ENCODE measurements at regions not wholly inside any gene's neighbourhood (a gene's known extent, or its start where the extent isn't known, plus 50 kb on each side); places are given as distances from the start of the nearest gene placed in this dataset.
"Not testable (repeated sequence)": the region's sequence is repeated elsewhere in the genome, so short reads cannot be mapped to it uniquely, and the experiment has no call there.

DNA sequence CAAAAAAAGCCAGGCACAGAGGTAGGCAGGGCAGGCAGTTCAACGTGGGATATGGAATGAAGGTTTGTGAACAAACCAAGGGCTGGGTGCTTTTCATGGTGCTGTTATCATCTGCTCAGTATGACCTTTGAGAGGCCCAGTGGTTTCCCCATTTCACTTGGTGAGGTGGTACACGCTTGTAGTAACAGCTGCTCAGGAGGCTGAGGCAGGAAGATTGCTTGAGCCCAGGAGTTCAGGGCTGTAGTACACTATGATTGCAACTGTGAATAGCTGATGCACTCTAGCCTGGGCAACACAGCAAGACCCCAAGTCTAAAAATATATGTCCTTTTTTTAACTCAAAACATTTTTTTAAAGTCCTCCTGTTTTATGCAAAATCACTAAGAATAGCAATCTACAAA, 174.8 kb downstream of the ENC1 start:
- DNase-seq (ENCODE audit: insufficient read length, low spot score) (no peak), FAIRE-seq (no peak)

DNA sequence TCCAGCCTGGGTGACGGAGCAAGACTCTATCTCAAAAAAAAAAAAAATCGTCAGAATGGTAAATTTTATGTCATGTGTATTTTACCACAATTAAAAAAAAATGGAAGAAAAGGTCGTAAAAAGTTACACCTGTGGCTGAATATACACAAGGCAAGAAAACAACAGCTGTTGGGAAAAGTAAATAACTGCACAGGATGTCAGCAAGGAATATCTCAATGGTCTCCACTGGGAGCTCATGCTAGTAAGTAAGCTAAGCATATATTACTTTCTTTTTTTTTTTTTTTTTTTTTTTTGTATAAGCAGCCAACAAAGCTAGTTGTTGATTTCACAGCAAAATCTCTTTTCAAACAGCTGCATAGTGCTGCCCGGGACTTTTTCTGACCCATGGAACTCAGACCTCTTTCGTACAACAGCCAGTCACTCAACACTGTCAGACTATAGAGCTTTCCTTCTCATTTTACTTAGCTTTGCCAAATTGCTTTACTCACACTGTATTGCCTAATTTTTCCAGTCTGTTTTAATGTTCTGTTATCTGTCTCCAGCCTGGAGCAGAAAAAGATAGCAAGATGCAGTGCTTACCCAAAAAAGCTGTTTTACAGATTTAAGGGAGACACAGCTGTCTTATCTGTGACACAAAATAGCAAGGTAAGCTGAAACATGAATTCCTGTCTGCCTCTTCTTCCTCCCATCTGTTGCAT, 175.9 kb downstream of the ENC1 start:
- FAIRE-seq = no peak
- no peak for DNase-seq (ENCODE audit: insufficient read length, low spot score)

DNA sequence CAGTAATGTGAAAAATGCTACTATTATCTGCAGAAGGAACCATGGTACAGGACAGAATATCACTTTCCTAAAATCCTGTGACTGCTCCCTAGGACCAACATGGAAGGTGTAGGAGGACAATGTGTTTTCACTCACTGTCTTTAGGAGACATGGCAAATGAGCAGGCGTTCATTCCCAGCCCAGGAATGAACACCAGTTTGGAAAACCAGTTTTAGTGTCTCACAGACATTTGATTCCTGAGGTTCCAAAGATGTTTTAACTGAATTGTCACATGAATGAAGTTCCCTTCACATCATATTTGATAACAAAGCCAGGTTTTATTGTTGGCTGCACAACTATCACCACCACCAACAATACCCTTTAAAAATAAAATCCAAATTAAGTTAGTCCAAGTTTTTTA, 178.2 kb downstream of the ENC1 start:
- DNase-seq (ENCODE audit: insufficient read length, low spot score) = no peak

DNA sequence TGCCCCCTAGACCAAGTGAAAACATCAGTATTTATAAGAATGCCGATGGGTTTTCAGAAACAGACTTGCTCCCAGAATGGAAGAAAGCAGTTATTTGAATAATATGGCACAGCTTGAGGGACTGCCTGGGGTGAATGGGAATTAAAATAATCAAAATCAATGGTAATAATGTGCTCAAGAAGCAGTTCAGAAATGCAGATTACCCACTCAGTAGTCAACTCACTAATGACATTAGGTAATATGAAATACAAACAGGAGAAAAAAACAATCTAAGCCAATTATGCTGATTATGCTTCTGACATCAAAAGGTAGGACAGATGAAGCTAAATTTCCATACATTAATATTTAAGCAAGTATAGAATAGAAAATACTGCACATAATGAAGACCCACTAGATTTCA, 179.3 kb downstream of the ENC1 start:
- no peak for DNase-seq (ENCODE audit: insufficient read length, low spot score)
- no peak for FAIRE-seq

More for the DNA sequence above, 178.2 kb downstream of the ENC1 start:
- no peak for FAIRE-seq

DNA sequence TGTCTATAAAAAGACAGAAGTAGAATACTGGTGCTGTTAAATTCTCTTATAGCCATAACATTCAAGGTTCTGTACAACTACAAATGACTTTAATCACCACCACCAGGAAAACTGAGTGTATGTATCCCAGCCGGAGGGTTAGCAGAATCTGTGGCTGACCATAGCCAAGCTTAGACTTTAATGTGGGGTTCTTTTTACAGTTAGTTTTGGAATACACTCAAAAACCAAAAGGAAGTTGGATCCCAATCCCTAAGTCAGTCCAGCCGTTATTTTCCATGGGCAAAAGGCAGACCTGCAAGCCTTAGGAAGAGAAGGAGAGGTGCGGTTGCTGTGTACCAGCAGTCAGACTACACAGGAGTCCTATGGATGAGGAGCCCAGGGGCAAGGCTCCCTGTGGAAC, 179.8 kb downstream of the ENC1 start:
- no peak for FAIRE-seq
- no peak for DNase-seq (ENCODE audit: insufficient read length, low spot score)

DNA sequence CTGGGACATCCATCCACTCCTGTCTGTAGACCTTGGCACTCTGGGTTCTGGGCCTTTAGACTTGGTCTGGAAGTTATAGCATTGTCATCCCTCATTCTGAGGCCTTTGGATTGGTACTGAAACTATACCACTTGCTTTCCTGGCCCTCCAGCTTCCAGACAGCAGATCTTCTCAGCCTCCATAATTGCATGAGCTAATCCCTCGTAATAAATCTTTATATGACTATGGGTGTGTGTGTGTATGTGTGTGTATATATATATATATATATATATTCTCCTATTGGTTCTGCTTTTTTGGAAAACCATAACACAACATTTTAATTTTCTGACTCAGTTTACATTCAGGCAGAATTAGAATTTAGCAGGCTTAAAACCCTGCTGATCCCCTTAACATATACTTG, 180.5 kb downstream of the ENC1 start:
- FAIRE-seq (no peak), DNase-seq (ENCODE audit: insufficient read length, low spot score) (no peak)

DNA sequence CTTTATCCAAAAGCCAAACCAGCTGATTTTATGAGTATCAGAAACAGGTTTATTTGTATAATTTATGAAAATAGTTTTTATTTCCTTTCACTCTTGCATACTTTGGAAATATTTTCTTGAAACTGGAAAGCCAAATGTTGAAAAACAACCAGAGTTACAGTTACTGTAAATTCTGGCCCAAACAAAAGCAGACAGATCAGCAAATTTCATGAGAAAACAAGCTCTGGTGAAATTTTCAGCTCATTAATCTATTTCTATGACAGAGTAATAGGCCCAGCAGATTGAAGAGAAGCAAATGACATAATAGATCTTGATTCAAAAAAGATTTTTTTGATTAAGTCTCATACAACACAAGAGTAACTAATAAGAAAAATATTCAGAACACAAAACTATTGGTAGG, 182.7 kb downstream of the ENC1 start:
- DNase-seq (ENCODE audit: insufficient read length, low spot score) (no peak), FAIRE-seq (no peak)

DNA sequence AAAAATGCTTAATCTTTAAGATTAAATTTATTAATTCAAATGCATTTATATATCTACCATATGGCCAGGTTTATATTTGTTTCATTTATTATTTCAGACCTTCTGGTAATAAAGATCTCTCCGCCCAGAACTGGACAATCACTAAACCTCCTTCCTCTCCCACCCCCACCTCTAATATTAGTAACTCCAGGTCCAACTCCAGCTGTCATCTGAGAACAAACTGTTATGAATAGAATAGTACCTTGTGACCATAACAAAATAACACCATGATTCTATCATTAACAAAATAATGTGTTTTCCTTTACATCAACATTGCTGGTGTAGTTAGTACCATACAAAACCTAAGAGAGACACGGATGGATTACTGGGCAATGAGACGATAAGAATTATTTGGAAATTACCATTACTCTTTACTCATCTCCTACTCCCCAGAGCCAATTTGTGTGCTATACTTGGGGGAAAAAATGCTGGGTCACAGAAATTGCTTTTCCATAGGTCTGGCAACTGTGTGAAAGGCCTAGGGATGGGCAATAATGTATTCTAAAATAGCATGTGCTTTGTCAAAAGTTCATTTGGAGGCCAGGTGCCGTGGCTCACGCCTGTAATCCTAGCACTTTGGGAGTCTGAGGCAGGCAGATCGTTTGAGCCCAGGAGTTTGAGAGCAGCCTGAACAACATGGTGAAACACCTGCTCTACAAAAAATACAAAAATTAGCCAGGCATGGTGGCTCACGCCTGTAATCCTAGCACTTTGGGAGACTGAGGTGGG, 186.1 kb downstream of the ENC1 start:
- no peak for FAIRE-seq
- no peak for DNase-seq (ENCODE audit: insufficient read length, low spot score)

DNA sequence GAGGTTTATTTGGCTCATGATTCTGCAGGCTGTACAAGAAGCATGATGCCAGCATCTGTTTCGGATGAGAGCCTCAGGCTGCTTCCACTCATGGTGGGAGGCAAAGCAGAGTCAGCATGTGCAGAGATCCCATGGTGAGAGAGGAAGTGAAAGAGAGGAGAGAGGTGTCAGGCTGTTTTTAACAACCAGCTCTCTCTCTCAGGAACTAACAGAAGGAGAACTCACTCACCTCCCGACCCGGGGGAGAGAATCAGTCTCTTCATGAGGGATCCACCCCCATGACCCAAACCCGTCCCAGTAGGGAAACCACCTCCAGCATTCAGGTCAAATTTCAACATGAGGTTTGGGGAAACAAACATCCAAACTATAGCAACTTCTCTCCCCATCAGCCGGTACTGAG, 187.7 kb downstream of the ENC1 start:
- DNase-seq (ENCODE audit: insufficient read length, low spot score) (no peak), FAIRE-seq (no peak)

DNA sequence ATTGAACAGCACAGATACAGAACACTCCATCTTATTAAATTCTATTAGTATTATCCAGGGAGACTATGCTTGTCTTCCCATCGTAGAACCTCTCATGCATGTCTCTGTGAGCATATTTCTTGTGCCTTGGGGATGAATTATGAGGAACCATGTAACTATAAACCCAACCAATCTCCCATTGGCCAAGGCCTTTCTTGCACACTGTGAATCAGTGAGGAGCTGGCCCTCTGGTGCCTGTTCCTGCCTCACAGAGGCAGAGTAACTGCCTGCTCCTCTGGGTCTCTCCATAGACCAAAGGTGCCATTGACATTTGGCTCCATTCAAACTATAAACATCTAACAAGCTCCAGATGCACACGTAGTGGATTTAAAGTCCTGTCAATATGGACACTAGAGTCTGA, 190.4 kb downstream of the ENC1 start:
- no peak for FAIRE-seq
- no peak for DNase-seq (ENCODE audit: insufficient read length, low spot score)

DNA sequence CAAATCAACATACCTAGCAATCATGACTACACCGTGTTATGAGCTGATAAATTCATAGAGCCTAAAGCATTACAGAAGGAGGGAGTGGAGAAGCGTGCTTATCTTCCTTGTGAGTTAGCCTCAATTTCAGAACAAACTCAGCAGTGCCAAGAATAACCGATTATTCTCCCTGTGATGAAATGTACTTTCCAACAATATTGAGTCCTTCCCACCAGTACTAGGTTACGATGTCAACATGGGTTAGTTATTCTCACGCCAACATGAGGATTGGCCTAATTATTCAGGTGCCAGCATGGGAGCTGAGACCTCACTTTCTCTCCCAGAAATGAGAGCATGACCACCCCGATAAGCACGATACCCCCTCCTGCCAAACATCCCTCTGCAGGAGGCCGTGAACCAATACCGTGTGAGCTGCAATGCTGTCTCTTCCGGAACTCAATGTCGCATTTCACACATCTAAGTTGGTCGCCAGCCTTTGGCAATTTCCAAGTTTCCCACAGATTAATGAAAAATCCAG, 193.7 kb downstream of the ENC1 start:
- DNase-seq (ENCODE audit: insufficient read length, low spot score) (no peak), FAIRE-seq (no peak)

DNA sequence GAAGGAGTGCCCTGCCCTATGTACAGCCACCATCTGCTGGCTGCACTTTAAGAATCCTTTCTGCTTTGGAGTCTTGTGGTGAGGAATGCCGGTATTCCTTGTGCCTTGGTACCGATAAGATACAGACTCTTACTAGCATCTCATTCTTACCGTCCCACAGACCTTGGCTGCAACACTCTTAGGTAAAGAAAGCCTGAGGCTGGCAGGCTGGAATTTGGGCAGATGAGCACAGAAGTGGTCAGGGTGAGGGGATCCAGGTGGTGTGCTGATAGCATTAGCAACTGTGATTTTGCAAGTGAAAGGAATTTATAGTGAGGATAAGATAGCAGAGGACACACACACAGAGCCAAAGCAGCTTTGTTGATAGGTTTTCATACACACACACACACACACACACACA, 198.1 kb downstream of the ENC1 start:
- DNase-seq (ENCODE audit: insufficient read length, low spot score) (no peak), FAIRE-seq (no peak)

DNA sequence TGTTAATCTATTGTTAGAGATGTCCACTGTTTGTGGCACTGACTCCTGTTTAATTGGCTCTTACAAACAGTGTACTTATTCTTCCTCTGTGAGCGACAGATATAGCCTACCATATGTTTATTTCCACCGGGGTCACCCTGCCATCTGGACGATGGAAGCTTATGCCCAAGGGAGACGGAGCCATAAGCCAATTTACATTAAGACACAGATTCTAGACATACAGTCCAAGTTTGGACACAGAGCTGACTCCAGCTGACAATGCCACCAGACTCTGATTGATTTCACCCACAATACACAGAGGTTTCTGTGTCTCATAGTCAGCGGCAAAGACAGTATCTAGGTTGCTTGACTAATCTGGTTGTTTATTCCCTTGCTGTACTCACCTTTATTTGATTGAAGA, 198.9 kb downstream of the ENC1 start:
- DNase-seq (ENCODE audit: insufficient read length, low spot score) = no peak
- FAIRE-seq = no peak

DNA sequence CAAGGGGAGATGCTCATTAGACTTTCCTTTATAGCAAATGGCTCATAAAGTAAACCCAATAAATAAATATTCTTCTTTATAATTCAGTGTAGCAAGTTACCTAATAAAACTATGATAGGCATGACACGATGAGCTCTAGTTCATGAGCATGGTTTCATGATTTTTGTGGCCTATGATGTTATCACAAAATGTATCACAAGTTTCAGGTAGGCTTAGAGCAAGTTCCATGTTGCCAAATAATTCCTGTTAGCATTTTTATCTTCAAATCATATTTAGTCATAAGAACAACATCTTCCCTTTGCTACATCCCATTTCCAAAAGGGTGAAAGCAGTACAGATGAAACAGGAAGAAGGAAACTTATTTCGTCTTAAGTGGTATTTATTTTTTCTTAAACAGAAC, 200.2 kb downstream of the ENC1 start:
- DNase-seq (ENCODE audit: insufficient read length, low spot score) (no peak), FAIRE-seq (no peak)

DNA sequence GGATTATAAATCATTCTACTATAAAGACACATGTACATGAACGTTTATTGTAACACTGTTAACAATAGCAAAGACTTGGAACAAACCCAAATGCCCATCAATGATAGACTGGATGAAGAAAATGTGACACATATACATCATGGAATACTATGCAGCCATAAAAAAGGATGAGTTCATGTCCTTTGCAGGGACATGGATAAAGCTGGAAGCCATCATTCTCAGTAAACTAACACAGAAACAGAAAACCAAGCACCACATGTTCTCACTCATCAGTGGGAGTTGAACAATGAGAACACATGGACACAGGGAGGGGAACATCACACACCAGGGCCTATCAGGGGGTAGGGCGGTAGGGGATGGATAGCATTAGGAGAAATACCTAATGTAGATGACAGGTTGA, 202.7 kb downstream of the ENC1 start:
- not testable (repeated sequence) for DNase-seq (ENCODE audit: insufficient read length, low spot score); FAIRE-seq

DNA sequence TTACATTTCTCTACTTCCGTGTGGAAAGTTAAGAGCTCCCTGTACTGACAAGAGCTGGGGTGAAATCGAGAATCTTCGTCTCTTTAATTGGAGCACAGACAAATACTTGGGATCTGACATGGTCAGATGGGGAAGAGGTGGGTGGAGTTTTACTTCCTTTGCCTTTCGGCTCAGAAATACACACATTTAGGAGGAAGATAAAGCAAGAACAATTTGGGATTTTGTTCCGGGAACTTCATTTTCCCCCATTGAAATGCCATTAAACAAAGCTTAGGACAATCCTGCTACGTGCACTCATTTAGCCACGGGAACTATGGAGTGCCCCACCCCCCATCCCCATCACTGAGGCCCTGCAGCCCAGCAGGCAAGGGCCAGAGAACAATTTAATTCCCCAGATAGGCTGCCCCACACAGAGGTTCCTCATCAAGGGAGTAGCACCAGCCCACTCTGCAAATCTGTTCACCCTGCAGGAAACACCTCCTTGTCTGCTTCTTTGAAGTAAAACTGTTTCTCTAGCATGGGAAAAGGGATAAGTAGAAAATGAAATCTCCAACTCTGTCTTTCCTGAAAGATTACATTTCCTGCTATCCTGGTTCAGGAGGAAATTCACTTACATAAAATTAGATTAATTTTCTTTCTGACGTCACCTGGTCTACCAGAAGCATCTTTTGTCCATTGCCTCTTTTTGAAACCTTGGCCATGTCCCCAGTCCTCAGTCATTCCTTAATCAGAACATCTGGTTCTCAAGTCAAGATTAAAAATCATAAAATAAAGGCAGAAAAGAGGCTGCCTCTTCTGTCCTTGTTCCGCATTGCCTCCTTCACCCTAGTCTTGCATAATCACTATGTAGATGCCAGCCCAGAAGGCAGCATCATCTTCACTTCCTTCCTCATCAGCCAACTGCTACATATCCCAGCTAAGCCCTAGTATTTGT, 206.4 kb downstream of the ENC1 start:
- DNase-seq (ENCODE audit: insufficient read length, low spot score) (no peak), FAIRE-seq (no peak)

DNA sequence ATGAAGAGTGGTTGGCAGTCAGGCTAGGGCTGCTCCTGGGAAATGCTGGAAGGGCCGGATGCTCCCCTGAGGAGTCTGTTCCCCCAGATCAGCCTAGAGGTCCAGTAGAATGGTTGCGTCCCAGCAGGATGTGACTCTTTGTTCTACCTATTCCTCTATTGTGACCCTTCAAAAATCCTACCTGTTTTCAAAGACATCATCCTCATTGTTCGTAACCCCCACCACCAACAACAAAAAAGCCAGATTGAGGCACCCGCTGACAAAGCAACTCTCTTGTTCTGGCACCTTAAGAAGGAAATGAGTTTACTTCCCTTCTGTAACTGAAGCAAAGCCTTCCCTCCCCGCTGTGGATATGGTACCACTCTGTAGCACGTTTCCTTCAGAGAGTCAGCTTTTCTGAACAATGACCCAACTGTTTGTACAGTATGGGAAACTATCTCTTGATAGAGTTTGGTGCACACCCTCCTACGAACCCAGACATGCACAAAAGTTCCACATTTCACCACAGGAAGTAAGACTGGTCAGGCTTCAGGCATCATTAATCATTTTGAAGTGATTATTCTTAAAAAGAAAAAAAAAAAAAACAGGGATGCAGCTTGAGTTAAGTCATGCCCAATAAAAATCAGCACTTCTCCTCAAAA, 207.2 kb downstream of the ENC1 start:
- DNase-seq (ENCODE audit: insufficient read length, low spot score) (peak; percentile 5), FAIRE-seq (peak; percentile 39)

DNA sequence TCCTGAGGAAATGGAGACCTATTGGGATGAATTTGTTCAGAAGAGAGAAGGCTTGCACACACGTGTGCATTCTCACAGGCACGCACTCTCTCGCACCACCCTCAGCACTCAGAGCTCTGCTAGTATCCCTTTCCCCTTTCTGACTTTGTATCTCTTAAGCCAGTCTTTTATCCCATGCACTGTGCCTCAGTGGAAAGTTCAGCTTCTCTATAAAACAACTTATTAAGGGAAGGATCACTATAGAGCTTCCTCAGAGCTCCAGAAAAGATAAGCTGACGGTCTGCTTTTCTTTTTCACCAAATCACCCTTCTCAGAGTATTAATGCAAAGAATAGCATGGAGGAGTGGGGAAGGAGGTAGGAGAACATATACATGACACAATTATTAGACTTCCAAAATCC, 207.8 kb downstream of the ENC1 start:
- no peak for FAIRE-seq
- no peak for DNase-seq (ENCODE audit: insufficient read length, low spot score)

DNA sequence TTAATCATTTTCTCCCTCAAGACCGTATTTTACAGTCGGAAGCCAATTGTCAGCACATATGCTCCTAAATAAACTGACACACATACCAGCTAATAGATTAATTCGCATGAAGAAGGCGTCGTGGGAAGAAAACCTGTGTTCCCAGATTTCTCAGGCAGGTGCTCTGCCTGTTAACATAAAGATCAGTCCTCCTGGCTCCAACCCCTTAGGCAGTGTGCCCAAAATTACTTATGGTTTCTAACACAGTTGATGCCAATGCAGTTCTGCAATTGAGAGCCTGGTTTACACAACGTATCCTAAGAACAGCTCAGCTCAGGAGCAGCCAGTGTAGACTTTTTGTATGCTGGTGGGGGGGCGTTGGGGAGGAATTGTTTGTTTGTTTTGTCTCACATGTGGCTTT, 208.3 kb downstream of the ENC1 start:
- FAIRE-seq = no peak
- no peak for DNase-seq (ENCODE audit: insufficient read length, low spot score)

DNA sequence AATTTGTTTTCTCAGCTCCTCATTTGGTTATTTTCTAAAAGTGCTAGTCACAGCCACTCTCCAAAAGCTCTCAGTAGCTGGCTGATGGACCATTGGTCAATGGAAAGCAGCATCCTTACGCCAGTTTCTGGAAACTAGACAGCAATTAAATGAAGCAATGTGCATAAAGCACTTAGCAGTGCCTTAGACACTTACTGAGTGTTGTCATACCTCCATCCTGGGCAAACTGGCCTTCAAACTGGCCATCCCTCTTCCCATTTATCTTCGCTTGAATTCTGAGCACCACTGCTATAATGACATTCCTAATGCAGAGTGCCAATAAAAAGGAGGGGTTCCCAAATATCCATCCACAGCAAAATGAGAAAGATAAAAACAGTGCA, 209.2 kb downstream of the ENC1 start:
- DNase-seq (ENCODE audit: insufficient read length, low spot score) = no peak
- no peak for FAIRE-seq

Measured in GM19239 (cell line).